IMR-90 (cell line): ENCODE measurements at regions not wholly inside any gene's neighbourhood (a gene's known extent, or its start where the extent isn't known, plus 50 kb on each side); places are given as distances from the start of the nearest gene placed in this dataset.

Source experiments
- CTCF ChIP-seq: conservative IDR thresholded peaks from 2 replicates; pipeline ENCODE4 v1.5.1; 2012; ENCODE audit warnings: mild to moderate bottlenecking, low read depth, low read length, improper control_type of control experiment
- ELK1 ChIP-seq: fragments of 150-350 bp; IDR thresholded peaks from 2 replicates; pipeline ENCODE4 v1.6.1; 2016; ENCODE audit warnings: low read depth, mild to moderate bottlenecking, low read length, moderate library complexity, borderline replicate concordance
- MAFK ChIP-seq: IDR thresholded peaks from 2 replicates; pipeline ENCODE4 v1.6.1; 2012; ENCODE audit warnings: low read depth, low read length, improper control_type of control experiment
- MXI1 ChIP-seq: IDR thresholded peaks from 2 replicates; pipeline ENCODE4 v1.6.1; 2012; ENCODE audit warnings: low read depth, mild to moderate bottlenecking, low read length, moderate library complexity, borderline replicate concordance
- NFE2L2 ChIP-seq: fragments of 150-350 bp; IDR thresholded peaks from 2 replicates; pipeline ENCODE4 v1.6.1; 2016; ENCODE audit warnings: low read depth, mild to moderate bottlenecking, low read length
- POLR2A ChIP-seq: IDR thresholded peaks from 2 replicates; pipeline ENCODE4 v1.6.1; 2012; ENCODE audit warnings: mild to moderate bottlenecking, low read depth, low read length
- RAD21 ChIP-seq: IDR thresholded peaks from 2 replicates; pipeline ENCODE4 v1.6.1; 2012; ENCODE audit warnings: low read length, improper control_type of control experiment
- RFX5 ChIP-seq: IDR thresholded peaks from 2 replicates; pipeline ENCODE4 v1.8.0; 2012; ENCODE audit warnings: low read depth, mild to moderate bottlenecking, low read length, moderate library complexity
- SMC3 ChIP-seq: fragments of 150-350 bp; IDR thresholded peaks from 2 replicates; pipeline ENCODE4 v1.6.1; 2016; ENCODE audit warnings: low read depth, mild to moderate bottlenecking, antibody characterized with exemption, low read length, moderate library complexity
- USF2 ChIP-seq: fragments of 150-350 bp; IDR thresholded peaks from 2 replicates; pipeline ENCODE4 v1.6.1; 2017; ENCODE audit warnings: mild to moderate bottlenecking, antibody characterized with exemption, low read length, low read depth

GRCh38 chr2:126784045-126784444, 114.6 kb upstream of the TEX51 start:
- no peak for TF ChIP-seq CTCF
- TF ChIP-seq SMC3, result no peak
- no peak for TF ChIP-seq ELK1
- TF ChIP-seq POLR2A, result no peak
- no peak for TF ChIP-seq RFX5
- TF ChIP-seq RAD21, result no peak
- TF ChIP-seq USF2, result no peak
- no peak for TF ChIP-seq MXI1
- TF ChIP-seq MAFK, result no peak
- TF ChIP-seq NFE2L2, result no peak
